ENCODE measurements at regions not wholly inside any gene's neighbourhood (a gene's known extent, or its start where the extent isn't known, plus 50 kb on each side); places are given as distances from the start of the nearest gene placed in this dataset.
"Not testable (repeated sequence)": the region's sequence is repeated elsewhere in the genome, so short reads cannot be mapped to it uniquely, and the experiment has no call there.

DNA sequence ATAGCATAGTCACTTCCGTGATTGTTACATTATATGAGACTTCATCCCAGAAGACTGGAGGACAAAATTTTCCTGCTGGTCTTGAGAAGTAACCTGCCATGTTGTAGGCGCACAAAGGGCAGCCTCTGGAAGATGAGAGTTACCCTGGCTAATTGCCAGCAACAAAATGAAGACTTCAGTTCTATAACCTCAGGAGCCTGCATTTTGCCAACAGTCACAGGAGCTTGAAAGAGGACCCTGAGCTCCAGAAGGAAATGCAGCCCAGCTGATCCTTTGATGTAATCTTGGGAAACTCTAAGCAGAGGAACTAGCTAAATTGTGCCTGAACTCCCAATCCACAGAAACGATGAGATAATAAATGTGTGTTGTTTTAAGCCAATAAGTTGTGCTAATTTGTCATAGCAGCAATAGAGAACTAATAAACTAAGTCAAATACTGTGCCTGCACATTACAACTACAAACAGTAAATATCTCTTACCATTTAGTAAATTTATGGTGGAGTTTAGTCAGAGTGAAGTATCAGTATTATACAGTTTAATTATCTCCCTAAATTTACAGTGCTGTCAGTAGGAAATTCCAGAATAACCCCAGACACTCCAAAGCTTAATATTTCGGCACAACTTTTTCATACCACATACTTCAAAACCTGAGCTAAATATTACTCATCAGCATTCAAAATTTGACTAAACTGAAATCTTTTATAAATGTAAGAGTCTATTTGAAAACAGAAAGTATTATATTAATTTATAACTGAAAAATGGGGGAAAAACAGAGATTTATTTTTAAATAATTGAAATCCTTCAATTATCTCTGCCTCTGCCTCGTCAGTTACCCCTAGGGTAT is 90.1 kb upstream of the MAPK10 start:
- Histone ChIP-seq H3K9ac (ENCODE audit: low read length) (no peak overlapping the region), H3K36me3 (ENCODE audit: insufficient read depth, low read length) (no peaks in the 10 kb centered on the region), H3K27ac (ENCODE audit: low read depth, low read length) (no peak overlapping the region), H3K4me1 (ENCODE audit: insufficient read depth, low read length) (peaks cover 3% of the 10 kb centered on the region), H3K9me3 (ENCODE audit: low read length) (no peaks in the 10 kb centered on the region), H3K27me3 (ENCODE audit: control insufficient read depth in 1 of 2, insufficient read depth in 2 of 2, low read length in 2 of 2) (no peaks in the 10 kb centered on the region), H3K4me3 (ENCODE audit: low read depth in 1 of 2, low read length in 2 of 2) (no peak overlapping the region)

DNA sequence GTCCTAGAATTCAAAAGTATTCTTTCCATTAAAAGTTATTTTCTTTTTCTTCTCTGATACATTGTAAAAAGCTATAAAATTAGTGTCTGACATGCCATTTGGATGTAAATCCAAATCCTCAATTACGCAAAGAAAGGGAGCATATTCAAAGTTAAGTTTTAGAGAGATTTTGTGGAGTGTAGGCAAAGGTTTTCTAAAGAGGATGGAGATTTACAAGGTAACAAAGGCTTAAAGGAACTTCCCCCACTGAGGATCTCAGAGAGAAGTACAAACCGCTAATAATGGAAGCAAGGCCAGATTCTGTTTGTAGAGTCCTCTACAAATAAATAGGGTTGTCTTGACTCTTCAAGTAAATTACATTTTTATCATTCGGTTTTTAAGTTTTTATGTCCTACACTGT is 91.0 kb upstream of the MAPK10 start:
- peaks cover 3% of the 10 kb centered on the region for H3K4me1 ChIP-seq (ENCODE audit: insufficient read depth, low read length)
- H3K27me3 ChIP-seq (ENCODE audit: control insufficient read depth in 1 of 2, insufficient read depth in 2 of 2, low read length in 2 of 2) = no peaks in the 10 kb centered on the region
- H3K27ac ChIP-seq (ENCODE audit: low read depth, low read length) = no peak overlapping the region
- no peaks in the 10 kb centered on the region for H3K9me3 ChIP-seq (ENCODE audit: low read length)
- H3K36me3 ChIP-seq (ENCODE audit: insufficient read depth, low read length) = no peaks in the 10 kb centered on the region
- H3K9ac ChIP-seq (ENCODE audit: low read length) = no peak overlapping the region
- H3K4me3 ChIP-seq (ENCODE audit: low read depth in 1 of 2, low read length in 2 of 2) = no peak overlapping the region

DNA sequence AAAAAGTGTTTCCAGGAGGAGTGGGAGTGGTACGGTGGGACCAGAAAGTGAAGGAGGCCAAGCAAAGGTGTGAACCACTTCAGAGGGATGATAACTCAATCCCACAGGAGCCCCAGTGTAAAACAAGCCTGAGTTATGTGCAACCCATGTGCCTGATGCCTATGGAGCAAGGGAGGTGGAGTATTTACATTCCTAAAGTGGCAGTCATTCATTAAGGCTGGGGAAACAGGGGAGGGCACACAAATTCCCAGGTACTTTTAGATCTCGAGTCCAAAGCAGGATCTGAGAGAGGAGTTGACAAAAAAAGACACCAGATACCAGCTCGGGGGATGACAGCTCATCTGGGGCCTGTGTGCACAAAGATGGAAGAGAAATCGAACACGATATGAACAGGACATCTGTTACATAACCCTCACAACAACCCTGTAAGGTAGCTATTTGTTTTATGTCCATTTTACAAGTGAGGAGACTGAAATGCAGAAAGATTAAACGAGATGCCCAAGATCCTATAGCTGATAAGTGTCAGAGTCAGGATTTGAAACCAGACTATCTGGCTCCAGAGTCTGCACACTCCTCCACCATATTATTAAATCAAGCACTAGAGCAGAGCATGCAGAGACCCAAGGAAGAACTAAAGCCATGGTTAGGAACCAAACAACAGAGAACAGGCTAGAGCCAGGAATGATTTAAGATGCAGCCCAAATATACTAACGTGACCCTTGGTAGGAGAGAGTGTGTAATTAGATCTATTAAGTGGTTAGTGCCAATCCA is 91.9 kb upstream of the MAPK10 start:
- H3K27me3 ChIP-seq (ENCODE audit: control insufficient read depth in 1 of 2, insufficient read depth in 2 of 2, low read length in 2 of 2) = no peaks in the 10 kb centered on the region
- no peak overlapping the region for H3K27ac ChIP-seq (ENCODE audit: low read depth, low read length)
- peaks cover 3% of the 10 kb centered on the region for H3K4me1 ChIP-seq (ENCODE audit: insufficient read depth, low read length)
- no peaks in the 10 kb centered on the region for H3K36me3 ChIP-seq (ENCODE audit: insufficient read depth, low read length)
- H3K9me3 ChIP-seq (ENCODE audit: low read length) = no peaks in the 10 kb centered on the region
- H3K4me3 ChIP-seq (ENCODE audit: low read depth in 1 of 2, low read length in 2 of 2) = peak overlapping the region in 1 of 2 donors; percentile 15
- H3K9ac ChIP-seq (ENCODE audit: low read length) = no peak overlapping the region

DNA sequence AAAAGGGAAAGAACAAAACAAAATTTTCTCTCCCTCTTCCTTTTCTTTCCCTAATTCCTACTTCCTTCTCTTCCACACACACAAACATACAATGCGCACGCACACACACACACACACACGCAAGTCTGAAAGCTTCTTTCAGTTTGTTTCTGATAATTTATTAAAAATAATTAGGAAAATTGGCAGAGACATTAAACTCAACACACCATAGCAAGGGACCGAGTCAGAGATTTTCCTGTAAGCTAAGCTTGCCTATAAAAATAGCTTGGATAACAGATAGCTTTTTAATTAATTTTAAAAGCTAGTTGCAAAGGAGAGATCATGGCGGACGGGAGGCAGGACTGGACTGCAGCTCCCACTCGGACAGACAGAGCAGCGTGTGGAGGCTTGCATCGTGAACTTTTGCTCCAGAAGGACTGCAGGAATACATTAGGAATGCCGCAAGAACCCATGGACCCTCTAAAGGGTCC is 92.6 kb upstream of the MAPK10 start:
- Histone ChIP-seq H3K27me3 (ENCODE audit: control insufficient read depth in 1 of 2, insufficient read depth in 2 of 2, low read length in 2 of 2) (no peaks in the 10 kb centered on the region), H3K4me3 (ENCODE audit: low read depth in 1 of 2, low read length in 2 of 2) (peak overlapping the region in 1 of 2 donors; percentile 43), H3K36me3 (ENCODE audit: insufficient read depth, low read length) (no peaks in the 10 kb centered on the region), H3K9ac (ENCODE audit: low read length) (no peak overlapping the region), H3K27ac (ENCODE audit: low read depth, low read length) (peak overlapping the region; percentile 29), H3K9me3 (ENCODE audit: low read length) (no peaks in the 10 kb centered on the region), H3K4me1 (ENCODE audit: insufficient read depth, low read length) (peaks cover 3% of the 10 kb centered on the region)

DNA sequence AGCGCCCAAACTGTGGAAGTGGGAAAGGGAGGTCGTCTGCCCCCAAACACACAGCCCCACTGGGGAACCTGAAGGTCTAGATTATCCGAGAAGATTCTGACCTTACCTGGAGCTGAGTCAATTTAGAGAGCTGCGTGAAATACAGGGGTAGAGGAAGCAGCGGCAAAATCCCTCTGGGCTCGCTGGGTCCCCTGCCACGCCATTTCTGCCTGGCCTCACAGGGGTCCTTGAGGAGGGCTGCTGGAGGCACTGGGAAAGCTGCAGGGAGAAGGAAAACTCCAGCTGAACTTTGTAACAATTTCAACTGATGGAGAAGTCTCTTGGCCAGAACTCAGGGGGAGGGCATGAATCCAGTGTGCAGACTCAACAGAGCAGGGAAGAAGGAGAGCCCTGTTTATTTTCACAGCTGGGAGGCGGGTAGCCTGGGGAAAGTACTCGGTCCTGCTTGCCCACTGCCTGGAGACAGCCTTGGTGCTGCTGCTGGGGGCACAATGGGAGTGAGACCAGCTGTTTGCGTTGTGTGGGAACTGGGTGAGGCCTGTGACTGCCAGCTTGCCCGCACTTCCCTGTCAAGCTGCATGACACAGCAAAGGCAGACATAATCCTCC is 93.2 kb upstream of the MAPK10 start:
- Histone ChIP-seq H3K4me3 (ENCODE audit: low read depth in 1 of 2, low read length in 2 of 2) (peak overlapping the region in 1 of 2 donors; percentile 43), H3K36me3 (ENCODE audit: insufficient read depth, low read length) (no peaks in the 10 kb centered on the region), H3K9me3 (ENCODE audit: low read length) (no peaks in the 10 kb centered on the region), H3K9ac (ENCODE audit: low read length) (no peak overlapping the region), H3K27me3 (ENCODE audit: control insufficient read depth in 1 of 2, insufficient read depth in 2 of 2, low read length in 2 of 2) (no peaks in the 10 kb centered on the region), H3K4me1 (ENCODE audit: insufficient read depth, low read length) (peaks cover 3% of the 10 kb centered on the region), H3K27ac (ENCODE audit: low read depth, low read length) (peak overlapping the region; percentile 29)

DNA sequence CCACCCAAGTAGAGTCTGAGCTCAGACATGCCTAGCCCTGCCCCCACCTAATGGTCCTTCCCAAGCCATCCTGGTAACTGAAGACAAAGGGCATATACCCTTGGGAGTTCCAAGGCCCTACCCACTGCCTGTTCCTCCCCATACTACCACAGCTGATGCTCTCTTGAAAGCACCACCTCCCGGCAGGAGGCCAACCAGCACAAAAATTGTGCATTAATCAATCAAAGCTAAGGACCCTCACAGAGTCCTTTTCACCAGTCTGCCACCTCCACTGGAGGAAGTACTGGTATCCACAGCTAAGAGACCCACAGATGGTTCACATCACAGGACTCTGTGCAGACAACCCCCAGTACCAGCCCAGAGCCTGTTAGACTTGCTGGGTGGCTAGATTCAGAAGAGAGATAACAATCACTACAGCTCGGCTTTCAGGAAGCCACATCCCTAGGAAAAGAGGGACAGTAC is 93.8 kb upstream of the MAPK10 start:
- H3K4me3 ChIP-seq (ENCODE audit: low read depth in 1 of 2, low read length in 2 of 2); H3K9me3 ChIP-seq (ENCODE audit: low read length); H3K27ac ChIP-seq (ENCODE audit: low read depth, low read length); H3K9ac ChIP-seq (ENCODE audit: low read length); H3K27me3 ChIP-seq (ENCODE audit: control insufficient read depth in 1 of 2, insufficient read depth in 2 of 2, low read length in 2 of 2); H3K4me1 ChIP-seq (ENCODE audit: insufficient read depth, low read length); H3K36me3 ChIP-seq (ENCODE audit: insufficient read depth, low read length): not testable (repeated sequence)

DNA sequence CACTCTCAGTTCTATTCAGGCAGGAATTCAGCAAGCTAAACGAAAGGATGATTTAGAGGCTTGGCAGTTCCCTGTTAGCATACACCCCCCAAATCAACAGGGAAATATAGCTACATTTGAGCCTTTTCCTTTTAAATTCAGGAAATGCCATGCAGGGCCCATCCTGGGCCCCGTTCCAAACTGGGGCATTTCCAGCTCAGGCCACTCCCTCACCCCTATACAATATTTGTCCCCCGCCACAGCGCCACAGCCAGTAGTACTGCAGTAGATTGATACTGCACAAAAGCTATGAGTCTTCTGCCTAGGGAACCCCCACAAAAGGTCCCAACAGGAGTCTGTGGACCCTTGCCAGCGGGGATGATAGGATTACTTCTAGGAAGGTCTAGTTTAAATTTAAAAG is 102.0 kb upstream of the MAPK10 start:
- Histone ChIP-seq H3K4me3 (ENCODE audit: low read depth in 1 of 2, low read length in 2 of 2) (no peak overlapping the region), H3K27me3 (ENCODE audit: control insufficient read depth in 1 of 2, insufficient read depth in 2 of 2, low read length in 2 of 2) (no peaks in the 10 kb centered on the region), H3K9ac (ENCODE audit: low read length) (no peak overlapping the region), H3K9me3 (ENCODE audit: low read length) (no peaks in the 10 kb centered on the region), H3K4me1 (ENCODE audit: insufficient read depth, low read length) (no peaks in the 10 kb centered on the region), H3K36me3 (ENCODE audit: insufficient read depth, low read length) (no peaks in the 10 kb centered on the region), H3K27ac (ENCODE audit: low read depth, low read length) (no peak overlapping the region)

DNA sequence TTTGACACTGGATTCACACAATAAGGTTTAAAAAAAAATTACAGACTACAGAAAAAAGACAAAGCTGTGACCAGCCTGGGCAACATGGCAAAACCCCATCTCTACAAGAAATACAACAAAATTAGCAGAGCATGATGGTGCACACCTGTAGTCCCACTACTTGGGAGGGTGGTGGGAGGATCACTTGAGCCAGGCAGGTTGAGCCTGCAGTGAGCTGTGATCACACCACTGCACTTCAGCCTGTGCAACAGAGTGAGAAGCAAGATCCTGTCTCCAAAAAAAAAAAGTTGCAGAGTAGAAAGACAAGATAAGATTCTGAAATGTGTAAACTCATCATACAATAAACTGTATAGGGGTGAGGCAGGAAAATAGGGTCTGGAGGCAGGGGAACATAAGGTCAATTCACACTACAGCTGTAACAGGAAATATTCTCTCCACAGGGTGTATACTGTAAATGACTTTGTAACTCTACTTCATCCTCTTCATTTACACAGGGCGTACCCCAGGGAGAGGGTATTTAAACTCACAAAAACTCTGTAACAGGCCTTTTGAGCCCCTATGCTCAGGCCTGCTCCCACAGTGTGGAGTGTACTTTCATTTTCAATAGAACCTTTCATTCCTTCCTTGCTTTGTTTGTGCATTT is 112.6 kb upstream of the MAPK10 start:
- Histone ChIP-seq H3K9me3 (ENCODE audit: low read length) (no peaks in the 10 kb centered on the region), H3K4me1 (ENCODE audit: insufficient read depth, low read length) (no peaks in the 10 kb centered on the region), H3K9ac (ENCODE audit: low read length) (no peak overlapping the region), H3K36me3 (ENCODE audit: insufficient read depth, low read length) (no peaks in the 10 kb centered on the region), H3K4me3 (ENCODE audit: low read depth in 1 of 2, low read length in 2 of 2) (no peak overlapping the region), H3K27me3 (ENCODE audit: control insufficient read depth in 1 of 2, insufficient read depth in 2 of 2, low read length in 2 of 2) (no peaks in the 10 kb centered on the region), H3K27ac (ENCODE audit: low read depth, low read length) (no peak overlapping the region)

DNA sequence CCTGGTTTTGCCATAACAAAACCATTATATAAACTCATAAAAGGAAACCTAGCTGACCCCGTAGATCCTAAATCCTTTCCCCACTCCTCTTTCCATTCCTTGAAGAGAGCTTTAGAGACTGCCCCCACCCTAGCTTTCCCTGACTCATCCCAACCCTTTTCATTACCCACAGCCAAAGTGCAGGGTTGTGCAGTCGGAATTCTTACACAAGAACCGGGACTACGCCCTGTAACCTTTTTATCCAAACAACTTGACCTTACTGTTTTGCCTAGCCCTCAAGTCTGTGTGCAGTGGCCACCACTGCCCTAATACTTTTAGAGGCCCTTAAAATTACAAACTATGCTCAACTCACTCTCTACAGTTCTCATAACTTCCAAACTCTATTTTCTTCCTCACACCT is 116.0 kb upstream of the PTPN13 start:
- H3K27me3 ChIP-seq (ENCODE audit: control insufficient read depth in 1 of 2, insufficient read depth in 2 of 2, low read length in 2 of 2); H3K4me3 ChIP-seq (ENCODE audit: low read depth in 1 of 2, low read length in 2 of 2); H3K9me3 ChIP-seq (ENCODE audit: low read length); H3K4me1 ChIP-seq (ENCODE audit: insufficient read depth, low read length); H3K9ac ChIP-seq (ENCODE audit: low read length); H3K27ac ChIP-seq (ENCODE audit: low read depth, low read length); H3K36me3 ChIP-seq (ENCODE audit: insufficient read depth, low read length): not testable (repeated sequence)

DNA sequence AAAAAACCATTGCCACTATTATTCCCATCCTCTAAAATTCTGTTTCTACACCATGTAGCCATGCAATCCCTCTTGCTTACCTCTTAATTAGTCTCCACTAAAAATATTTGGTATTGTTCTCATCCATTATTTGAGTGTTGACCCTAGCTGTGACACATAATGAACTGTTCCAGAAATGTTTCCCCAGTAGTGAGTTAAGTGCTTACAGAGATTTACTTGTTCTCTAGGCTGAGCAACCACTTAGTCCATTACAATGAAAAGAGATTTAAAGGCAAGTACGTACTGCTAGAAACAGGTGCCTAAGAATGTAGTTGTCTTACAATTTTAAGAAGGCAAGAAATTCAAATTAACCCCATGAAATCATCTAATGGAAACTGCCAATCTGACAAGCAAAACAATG is 112.7 kb upstream of the PTPN13 start:
- Histone ChIP-seq H3K27ac (ENCODE audit: low read depth, low read length) (no peak overlapping the region), H3K9ac (ENCODE audit: low read length) (no peak overlapping the region), H3K36me3 (ENCODE audit: insufficient read depth, low read length) (no peaks in the 10 kb centered on the region), H3K4me1 (ENCODE audit: insufficient read depth, low read length) (peaks cover 4% of the 10 kb centered on the region), H3K9me3 (ENCODE audit: low read length) (no peaks in the 10 kb centered on the region), H3K4me3 (ENCODE audit: low read depth in 1 of 2, low read length in 2 of 2) (no peak overlapping the region), H3K27me3 (ENCODE audit: control insufficient read depth in 1 of 2, insufficient read depth in 2 of 2, low read length in 2 of 2) (no peaks in the 10 kb centered on the region)
